Erythroblast (primary cell): ENCODE measurements at regions not wholly inside any gene's neighbourhood (a gene's known extent, or its start where the extent isn't known, plus 50 kb on each side); places are given as distances from the start of the nearest gene placed in this dataset.

Source experiments
- GATA1 ChIP-seq: IDR thresholded peaks from 2 replicates; pipeline ENCODE4 v1.6.1; 2011; ENCODE audit warnings: low read depth, mild to moderate bottlenecking, control low read depth, low read length, moderate library complexity
- POLR2A ChIP-seq: IDR thresholded peaks from 2 replicates; pipeline ENCODE4 v1.6.1; 2011; ENCODE audit warnings: mild to moderate bottlenecking, low read length

DNA sequence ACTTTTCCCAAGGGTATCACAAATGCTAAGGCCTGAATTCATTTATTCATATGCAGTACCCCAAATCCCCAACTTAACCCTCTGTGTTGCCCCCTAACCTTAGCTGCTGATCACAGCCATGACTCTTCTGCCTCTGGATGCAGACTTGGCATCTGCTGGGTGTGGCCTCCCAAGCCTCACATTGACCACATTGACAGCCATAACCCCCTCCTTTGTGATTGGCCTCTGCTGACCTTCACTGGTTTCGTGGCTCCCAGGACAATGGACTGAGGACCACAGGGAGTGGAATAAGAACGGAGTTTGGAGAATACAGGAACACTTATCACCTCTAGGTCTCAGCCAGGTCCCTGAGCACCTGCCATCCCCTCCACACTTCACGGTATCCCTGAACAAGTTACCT lies 123.6 kb upstream of the CPEB2 start:
- TF ChIP-seq POLR2A (no peak), GATA1 (no peak)
